Upper lobe of left lung (tissue), 6 donors: ENCODE measurements at regions not wholly inside any gene's neighbourhood (a gene's known extent, or its start where the extent isn't known, plus 50 kb on each side); places are given as distances from the start of the nearest gene placed in this dataset.

Source experiments
- ATAC-seq, 2 donors: fragments of 200-7000 bp; cut with Tn5 transposase; one replicate each; pipeline ENCODE4 v1.9.1; 2022; ENCODE audit warnings: mild to moderate bottlenecking in 2 of 2, moderate library complexity in 2 of 2; ENCODE audit not compliant: low FRiP score in 2 of 2
- DNase-seq, 2 donors: peaks; one replicate each; pipeline ENCODE4 v3.0.0-alpha.2; 2019 to 2020
- H3K27ac ChIP-seq, 4 donors: fragments of 200-600 bp; sonication (generic); one replicate each; pipeline ENCODE4 v1.5.1; 2016 to 2019
- H3K27me3 ChIP-seq, 4 donors: fragments of 200-600 bp; sonication (generic); one replicate each; pipeline ENCODE4 v1.5.1; 2017 to 2019
- H3K36me3 ChIP-seq, 4 donors: fragments of 200-600 bp; sonication (generic); one replicate each; pipeline ENCODE4 v1.5.1; 2016 to 2019
- H3K4me1 ChIP-seq, 4 donors: fragments of 200-600 bp; sonication (generic); one replicate each; pipeline ENCODE4 v1.5.1; 2018 to 2019
- H3K4me3 ChIP-seq, 4 donors: fragments of 200-600 bp; sonication (generic); one replicate each; pipeline ENCODE4 v1.5.1; 2017 to 2019; ENCODE audit warnings: mild to moderate bottlenecking in 2 of 4, moderate library complexity in 1 of 4
- H3K9me3 ChIP-seq, 4 donors: fragments of 200-600 bp; sonication (generic); one replicate each; pipeline ENCODE4 v1.5.1; 2018 to 2019
- EP300 ChIP-seq, 4 donors: sonication (generic); formaldehyde crosslinking; IDR thresholded peaks; one replicate each; pipeline ENCODE4 v1.5.1; 2017; ENCODE audit warnings: antibody characterized with exemption in 4 of 4, control low read depth in 2 of 4
- POLR2A ChIP-seq, 4 donors: fragments of 450-650 bp; IDR thresholded peaks; one replicate each; pipeline ENCODE4 v1.5.1; 2016 to 2017; ENCODE audit warnings: antibody characterized with exemption in 4 of 4, mild to moderate bottlenecking in 2 of 4
- POLR2AphosphoS5 ChIP-seq, 2 donors: sonication (generic); formaldehyde crosslinking; IDR thresholded peaks; one replicate each; pipeline ENCODE4 v1.5.1; 2017; ENCODE audit warnings: antibody characterized with exemption in 2 of 2
- WGBS, 2 donors: methylation state at CpG; one replicate each; pipeline ENCODE4 v1.1.5; 2017 to 2018; 5-methylcytosine and 5-hydroxymethylcytosine counted together
- TF ChIP-seq, protein P1 (sequence below), 6 experiments: fragments of 450-650 bp in 4 of 6; fragments of 200-600 bp in 2 of 6; sonication (generic) in 2 of 6; IDR thresholded peaks; one replicate each; pipeline ENCODE4 v1.5.1; 2016 to 2019; ENCODE audit warnings: antibody characterized with exemption in 6 of 6
- donor health status: DM: no; HTN: no; CAD: no; lungs with moderate emphysema.
- donor health status: DM: no; HTN: yes; CAD: no; lungs with severe emphysema.

DNA sequence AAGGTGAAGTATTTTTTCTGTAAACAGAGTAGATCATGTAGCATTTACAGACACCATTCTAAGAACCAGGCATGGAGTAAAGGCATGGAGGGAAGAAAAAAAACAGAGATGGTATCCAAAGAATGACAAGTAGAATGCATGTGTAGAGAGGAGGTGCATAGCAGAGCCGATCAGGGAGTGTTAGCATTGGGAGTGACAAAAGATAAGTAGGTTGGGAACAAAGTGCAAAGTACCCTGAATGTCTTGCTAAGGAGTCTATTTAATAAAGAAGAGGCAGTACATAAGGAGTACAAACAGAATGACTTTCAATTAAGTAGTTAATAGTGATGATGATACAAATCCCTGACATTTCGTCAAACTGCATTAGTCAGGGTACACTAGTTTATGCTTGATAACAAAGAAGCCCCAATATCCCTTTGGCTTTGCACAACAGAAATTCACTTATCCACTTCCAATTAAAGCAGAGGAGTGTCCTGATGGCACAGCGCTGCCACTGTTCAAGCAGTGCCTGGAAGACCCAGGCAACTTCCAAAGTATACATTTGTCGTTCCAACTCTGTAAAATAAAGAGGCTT lies 371.5 kb downstream of the TNS3 start:
- no peak for TF ChIP-seq EP300 (IDR thresholded peaks at IDR 0.05)
- TF ChIP-seq, protein P1, sequence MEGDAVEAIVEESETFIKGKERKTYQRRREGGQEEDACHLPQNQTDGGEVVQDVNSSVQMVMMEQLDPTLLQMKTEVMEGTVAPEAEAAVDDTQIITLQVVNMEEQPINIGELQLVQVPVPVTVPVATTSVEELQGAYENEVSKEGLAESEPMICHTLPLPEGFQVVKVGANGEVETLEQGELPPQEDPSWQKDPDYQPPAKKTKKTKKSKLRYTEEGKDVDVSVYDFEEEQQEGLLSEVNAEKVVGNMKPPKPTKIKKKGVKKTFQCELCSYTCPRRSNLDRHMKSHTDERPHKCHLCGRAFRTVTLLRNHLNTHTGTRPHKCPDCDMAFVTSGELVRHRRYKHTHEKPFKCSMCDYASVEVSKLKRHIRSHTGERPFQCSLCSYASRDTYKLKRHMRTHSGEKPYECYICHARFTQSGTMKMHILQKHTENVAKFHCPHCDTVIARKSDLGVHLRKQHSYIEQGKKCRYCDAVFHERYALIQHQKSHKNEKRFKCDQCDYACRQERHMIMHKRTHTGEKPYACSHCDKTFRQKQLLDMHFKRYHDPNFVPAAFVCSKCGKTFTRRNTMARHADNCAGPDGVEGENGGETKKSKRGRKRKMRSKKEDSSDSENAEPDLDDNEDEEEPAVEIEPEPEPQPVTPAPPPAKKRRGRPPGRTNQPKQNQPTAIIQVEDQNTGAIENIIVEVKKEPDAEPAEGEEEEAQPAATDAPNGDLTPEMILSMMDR (IDR thresholded peaks at IDR 0.05), result no peak
- Histone ChIP-seq H3K27ac (no peak overlapping the region), H3K4me1 (no peaks in the 10 kb centered on the region), H3K36me3 (no peaks in the 10 kb centered on the region), H3K4me3 (no peak overlapping the region), H3K27me3 (no peaks in the 10 kb centered on the region), H3K9me3 (peaks cover 0 to 4% (median 1%) of the 10 kb centered on the region in 4 donors)
- ATAC-seq, result no peak
- WGBS, 2 donors, result 41 to 64% methylated on average over 4 of the region's 4 CpGs
- DNase-seq, result no peak

DNA sequence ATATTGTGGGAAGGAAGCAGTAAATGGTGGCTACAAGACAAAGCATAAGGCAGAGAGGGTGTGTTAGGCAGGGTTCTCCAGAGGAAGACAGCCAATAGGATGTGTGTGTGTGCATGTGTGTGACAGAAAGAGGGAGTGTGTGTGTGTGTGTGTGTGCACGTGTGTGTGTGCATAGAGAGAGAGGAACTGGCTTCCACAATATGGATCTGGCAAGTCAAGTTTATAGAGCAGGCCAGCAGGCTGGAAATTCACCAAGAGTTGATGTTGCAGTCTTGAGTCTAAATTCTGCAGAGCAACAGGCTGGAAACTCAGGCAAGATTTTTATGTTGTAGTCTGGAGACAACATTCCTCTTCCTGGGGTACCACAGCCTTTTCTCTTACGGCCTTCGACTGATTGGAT lies 374.0 kb downstream of the TNS3 start:
- Histone ChIP-seq H3K4me3 (no peak overlapping the region), H3K4me1 (no peaks in the 10 kb centered on the region), H3K27me3 (no peaks in the 10 kb centered on the region), H3K27ac (no peak overlapping the region), H3K36me3 (no peaks in the 10 kb centered on the region), H3K9me3 (peaks cover 0 to 4% (median 1%) of the 10 kb centered on the region in 4 donors)
- ATAC-seq, result no peak
- DNase-seq, result no peak
- TF ChIP-seq POLR2AphosphoS5 (IDR thresholded peaks at IDR 0.05), result no peak
- TF ChIP-seq, protein P1 (IDR thresholded peaks at IDR 0.05), result no peak
- TF ChIP-seq POLR2A (IDR thresholded peaks at IDR 0.05), result no peak
- TF ChIP-seq EP300 (IDR thresholded peaks at IDR 0.05), result no peak
- 84 to 88% methylated on average over 3 of the region's 3 CpGs for WGBS, 2 donors

DNA sequence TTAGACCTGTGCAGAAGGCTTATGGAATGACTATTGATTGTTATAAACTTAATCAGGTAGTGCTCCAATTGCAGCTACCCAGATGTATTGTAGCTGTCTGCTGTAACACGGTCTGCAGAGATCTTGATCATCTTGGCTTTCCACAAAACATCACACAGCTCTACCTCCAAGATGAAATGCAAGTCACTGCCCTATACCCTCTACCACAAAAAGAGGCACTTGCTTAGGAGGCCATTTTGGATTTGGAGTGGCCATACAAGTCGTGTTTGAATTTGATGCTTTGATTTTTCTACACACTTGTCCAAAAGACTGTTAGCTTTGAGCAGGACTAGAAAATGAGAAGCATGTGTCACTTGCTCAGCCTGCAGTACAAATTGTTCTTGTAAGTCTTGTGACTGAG lies 377.2 kb downstream of the TNS3 start:
- no peaks in the 10 kb centered on the region for H3K4me1 ChIP-seq
- ATAC-seq (no peak), DNase-seq (no peak)
- WGBS, 2 donors, result 54 to 76% methylated on average over 2 of the region's 2 CpGs
- H3K27me3 ChIP-seq, result no peaks in the 10 kb centered on the region
- no peaks in the 10 kb centered on the region for H3K36me3 ChIP-seq
- H3K4me3 ChIP-seq, result no peak overlapping the region
- TF ChIP-seq POLR2A (IDR thresholded peaks at IDR 0.05), result no peak
- no peak for TF ChIP-seq POLR2AphosphoS5 (IDR thresholded peaks at IDR 0.05)
- TF ChIP-seq EP300 (IDR thresholded peaks at IDR 0.05), result no peak
- TF ChIP-seq, protein P1 (IDR thresholded peaks at IDR 0.05), result no peak
- no peak overlapping the region for H3K27ac ChIP-seq
- no peaks in the 10 kb centered on the region for H3K9me3 ChIP-seq

DNA sequence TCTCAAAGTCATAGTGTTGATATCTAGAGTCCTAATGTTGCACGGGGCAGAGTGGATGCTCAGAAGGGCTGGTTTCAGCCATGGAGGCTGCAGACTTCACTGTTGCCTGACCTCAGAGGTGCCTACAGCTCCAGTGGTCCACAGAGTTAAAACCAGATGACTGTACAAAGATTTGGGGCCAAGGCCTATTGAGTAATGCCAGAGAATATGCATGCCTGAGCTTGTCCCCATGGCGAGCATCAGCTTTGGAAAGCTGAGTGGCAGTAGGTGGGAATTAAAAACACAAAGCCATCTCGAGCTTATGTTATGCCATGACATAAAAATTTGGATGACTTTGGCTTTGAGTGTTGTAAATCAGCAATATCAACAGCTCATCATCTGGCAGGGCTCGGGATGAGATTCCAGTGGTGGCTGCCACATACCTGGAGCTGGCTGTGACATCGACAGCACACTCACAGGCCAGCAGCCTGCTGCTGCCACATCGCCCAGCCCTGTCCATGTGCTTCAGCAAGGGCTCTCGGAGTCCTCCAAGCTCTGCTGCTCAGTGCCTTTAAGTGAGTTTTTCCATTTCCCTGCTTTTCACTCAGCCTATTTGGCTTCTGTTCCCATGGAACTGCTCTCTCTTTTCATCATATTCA lies 379.6 kb downstream of the TNS3 start:
- H3K27me3 ChIP-seq, result no peaks in the 10 kb centered on the region
- no peaks in the 10 kb centered on the region for H3K36me3 ChIP-seq
- no peaks in the 10 kb centered on the region for H3K9me3 ChIP-seq
- no peak overlapping the region for H3K4me3 ChIP-seq
- no peak overlapping the region for H3K27ac ChIP-seq
- DNase-seq, result no peak
- no peak for ATAC-seq
- TF ChIP-seq, protein P1 (IDR thresholded peaks at IDR 0.05), result no peak
- TF ChIP-seq EP300 (IDR thresholded peaks at IDR 0.05) (no peak), POLR2AphosphoS5 (IDR thresholded peaks at IDR 0.05) (no peak), POLR2A (IDR thresholded peaks at IDR 0.05) (no peak)
- no peaks in the 10 kb centered on the region for H3K4me1 ChIP-seq
- WGBS, 2 donors, result 79 to 81% methylated on average over 7 of the region's 7 CpGs

DNA sequence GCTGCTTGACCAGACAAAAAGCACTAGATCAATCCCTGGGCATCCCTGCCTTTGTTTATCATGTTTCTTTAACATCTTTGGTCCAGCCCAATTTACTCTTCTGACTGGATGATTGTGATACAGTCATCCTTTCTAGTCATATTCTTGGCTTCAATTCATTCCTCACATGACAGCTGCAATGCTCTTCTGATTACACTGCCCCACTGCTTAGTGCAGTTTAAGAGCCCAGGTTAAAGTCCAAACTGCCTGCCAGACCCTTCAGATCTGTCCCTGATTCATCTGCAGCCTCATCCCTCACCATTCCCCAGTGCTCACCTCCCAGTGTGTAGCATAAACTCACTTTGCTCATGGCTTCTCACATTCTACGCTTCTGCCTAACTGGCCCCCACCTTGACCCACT lies 383.8 kb downstream of the TNS3 start:
- ATAC-seq, result no peak
- Histone ChIP-seq H3K9me3 (no peaks in the 10 kb centered on the region), H3K4me3 (no peak overlapping the region), H3K27me3 (no peaks in the 10 kb centered on the region), H3K27ac (no peak overlapping the region), H3K4me1 (peaks cover 0 to 5% (median 2%) of the 10 kb centered on the region in 4 donors), H3K36me3 (no peaks in the 10 kb centered on the region)
- TF ChIP-seq, protein P1 (IDR thresholded peaks at IDR 0.05), result no peak
- TF ChIP-seq POLR2A (IDR thresholded peaks at IDR 0.05) (no peak), POLR2AphosphoS5 (IDR thresholded peaks at IDR 0.05) (no peak), EP300 (IDR thresholded peaks at IDR 0.05) (no peak)
- WGBS, 2 donors, result 100% methylated on average over 1 of the region's 1 CpG
- DNase-seq, result no peak
